HCT116 (cell line): ENCODE measurements at regions not wholly inside any gene's neighbourhood (a gene's known extent, or its start where the extent isn't known, plus 50 kb on each side); places are given as distances from the start of the nearest gene placed in this dataset.

Source experiments
- ATAC-seq: fragments of 200-7000 bp; cut with Tn5 transposase; 2 replicates; pipeline ENCODE4 v1.9.1; 2020; ENCODE audit warnings: mild to moderate bottlenecking, moderate library complexity
- BruUV-seq: library from RNA; stranded (reverse); fragments of 400-500 nt; replicated peaks from 2 replicates; lab custom pipeline; 2021; lab: Mats Ljungman, UMichigan
- CTCF ChIA-PET: fragments of 300-600 bp; sonication (Branson Sonifier 250); formaldehyde crosslinking; loops from one replicate; lab custom pipeline; 2021; ENCODE audit warnings: antibody characterized with exemption; lab: Charles Lee
- POLR2A ChIA-PET: fragments of 300-600, 350-600 bp; sonication (Branson Sonifier 250); formaldehyde crosslinking; loops from one replicate; lab custom pipeline; 2021; ENCODE audit warnings: antibody characterized with exemption; lab: Charles Lee
- RAD21 ChIA-PET, 2 experiments: fragments of 300-600 bp; sonication (Branson Sonifier 250); formaldehyde crosslinking; loops; one replicate each; lab custom pipeline; 2023; ENCODE audit warnings: low total read pairs in 2 of 2; ENCODE audit not compliant: uncharacterized antibody in 2 of 2, unreplicated experiment in 2 of 2, low non-redundant PET in 1 of 2; lab: Charles Lee
- DNase-seq: peaks from one replicate; pipeline ENCODE4 v3.0.0-alpha.2; 2010; ENCODE audit warnings: low read depth, low spot score
- H2AFZ ChIP-seq: fragments of 200-600 bp; shearing (Covaris generic), sonication (generic); 2 replicates; pipeline ENCODE4 v1.6.1; 2017; ENCODE audit warnings: low read depth, mixed run types, mixed read lengths, antibody characterized with exemption, low read length; ENCODE audit not compliant: poor library complexity, severe bottlenecking
- H3K27ac ChIP-seq: 2 replicates; pipeline ENCODE4 v1.5.1; 2012; ENCODE audit warnings: low read depth, low read length
- H3K27me3 ChIP-seq: fragments of 200-600 bp; sonication (generic); 2 replicates; pipeline ENCODE4 v1.6.1; 2016; ENCODE audit warnings: mixed run types, low read length, mixed read lengths; ENCODE audit not compliant: insufficient read depth
- H3K36me3 ChIP-seq, 2 experiments: fragments of 200-500 bp in 1 of 2; fragments of 200-600 bp in 1 of 2; sonication (Bioruptor generic) in 1 of 2; sonication (generic) in 1 of 2; 2 replicates each; pipeline versions ENCODE4 v1.5.1 to v1.6.1; 2014 to 2016; ENCODE audit warnings: low read length in 2 of 2, inconsistent platforms in 1 of 2, mixed read lengths in 1 of 2, mixed run types in 1 of 2; ENCODE audit not compliant: insufficient read depth in 2 of 2, control insufficient read depth in 1 of 2
- H3K4me1 ChIP-seq, 2 experiments: fragments of 200-600 bp in 1 of 2; sonication (generic) in 1 of 2; 2 replicates each; pipeline versions ENCODE4 v1.5.1 to v1.6.1; 2012 to 2017; ENCODE audit warnings: low read length in 2 of 2, inconsistent platforms in 1 of 2, mild to moderate bottlenecking in 1 of 2, mixed read lengths in 1 of 2, mixed run types in 1 of 2, moderate library complexity in 1 of 2; ENCODE audit not compliant: insufficient read depth in 2 of 2, control insufficient read depth in 1 of 2
- H3K4me2 ChIP-seq: fragments of 200-600 bp; sonication (generic); 2 replicates; pipeline ENCODE4 v1.6.1; 2017; ENCODE audit warnings: mixed run types, low read length, mixed read lengths
- H3K4me3 ChIP-seq, 2 experiments: fragments of 200-600 bp in 1 of 2; sonication (generic) in 1 of 2; replicated peaks in 1 of 2; 2 replicates each; pipeline ENCODE4 v1.5.1; 2011 to 2016; ENCODE audit warnings: low read length in 2 of 2, control low read depth in 1 of 2, low read depth in 1 of 2, mild to moderate bottlenecking in 1 of 2, mixed read lengths in 1 of 2, mixed run types in 1 of 2
- H3K79me2 ChIP-seq: fragments of 200-600 bp; sonication (generic); 2 replicates; pipeline ENCODE4 v1.6.1; 2017; ENCODE audit warnings: mild to moderate bottlenecking, mixed run types, low read length, moderate library complexity, mixed read lengths; ENCODE audit not compliant: insufficient read depth
- H3K9ac ChIP-seq: fragments of 200-600 bp; sonication (generic); 2 replicates; pipeline ENCODE4 v1.6.1; 2016; ENCODE audit warnings: low read length, mixed read lengths
- H3K9me2 ChIP-seq: fragments of 200-600 bp; sonication (generic), shearing (Covaris generic); 2 replicates; pipeline ENCODE4 v1.6.1; 2017; ENCODE audit warnings: mixed run types, mild to moderate bottlenecking, moderate library complexity; ENCODE audit not compliant: insufficient read depth
- H3K9me3 ChIP-seq, 2 experiments: fragments of 200-500 bp in 1 of 2; fragments of 200-600 bp in 1 of 2; sonication (Bioruptor generic) in 1 of 2; sonication (generic) in 1 of 2; 2 replicates each; pipeline ENCODE4 v1.6.1; 2014 to 2017; ENCODE audit warnings: low read length in 2 of 2, mixed read lengths in 2 of 2, inconsistent platforms in 1 of 2, low read depth in 1 of 2, mild to moderate bottlenecking in 1 of 2, mixed run types in 1 of 2, moderate library complexity in 1 of 2; ENCODE audit not compliant: control insufficient read depth in 1 of 2, insufficient read depth in 1 of 2
- H4K20me1 ChIP-seq: fragments of 200-600 bp; sonication (generic), shearing (Covaris generic); 2 replicates; pipeline ENCODE4 v1.6.1; 2017; ENCODE audit warnings: mixed run types, mild to moderate bottlenecking, moderate library complexity; ENCODE audit not compliant: insufficient read depth
- CTCF ChIP-seq, 3 experiments: fragments of 200-600 bp in 1 of 3; sonication (generic) in 1 of 3; IDR thresholded peaks in 2 of 3; conservative IDR thresholded peaks in 1 of 3; 2 replicates each; pipeline ENCODE4 v1.5.1; 2012 to 2017; ENCODE audit warnings: low read depth in 2 of 3, low read length in 2 of 3, antibody characterized with exemption in 1 of 3, borderline replicate concordance in 1 of 3, control low read depth in 1 of 3, mild to moderate bottlenecking in 1 of 3, mixed read lengths in 1 of 3, mixed run types in 1 of 3, moderate library complexity in 1 of 3; ENCODE audit not compliant: insufficient read depth in 1 of 3
- EGR1 ChIP-seq: IDR thresholded peaks from 2 replicates; pipeline ENCODE4 v1.6.1; 2012; ENCODE audit warnings: low read depth
- EZH2 ChIP-seq: fragments of 200-600 bp; sonication (generic); IDR thresholded peaks from 2 replicates; pipeline ENCODE4 v1.6.1; 2017; ENCODE audit warnings: antibody characterized with exemption, mixed run types
- MAX ChIP-seq: IDR thresholded peaks from 2 replicates; pipeline ENCODE4 v1.6.1; 2012
- POLR2A ChIP-seq: IDR thresholded peaks from 2 replicates; pipeline ENCODE4 v1.7.0; 2011; ENCODE audit warnings: borderline replicate concordance; ENCODE audit not compliant: insufficient read depth, insufficient read length; ENCODE audit errors: extremely low read depth
- POLR2AphosphoS5 ChIP-seq: IDR thresholded peaks from 2 replicates; pipeline ENCODE4 v1.6.1; 2011; ENCODE audit warnings: mild to moderate bottlenecking, low read depth, low read length, moderate library complexity
- REST ChIP-seq: IDR thresholded peaks from 2 replicates; pipeline ENCODE4 v1.6.1; 2012; ENCODE audit warnings: low read depth
- SIN3A ChIP-seq: IDR thresholded peaks from 2 replicates; pipeline ENCODE4 v1.6.1; 2012; ENCODE audit warnings: low read depth
- TCF7L2 ChIP-seq: IDR thresholded peaks from 2 replicates; pipeline ENCODE4 v1.7.0; 2011; ENCODE audit warnings: borderline replicate concordance, inconsistent platforms; ENCODE audit not compliant: insufficient read depth, insufficient read length; ENCODE audit errors: extremely low read depth
- ZBTB33 ChIP-seq: IDR thresholded peaks from 2 replicates; pipeline ENCODE4 v1.6.1; 2011; ENCODE audit warnings: mild to moderate bottlenecking, low read length, moderate library complexity; ENCODE audit not compliant: insufficient replicate concordance; ENCODE audit errors: extremely low read depth
- ZNF274 ChIP-seq: fragments of 200-500 bp; sonication (Bioruptor generic); IDR thresholded peaks from 2 replicates; pipeline ENCODE4 v1.6.1; 2014; ENCODE audit warnings: mild to moderate bottlenecking, low read depth, low read length, inconsistent platforms
- intact Hi-C: fragments of 100-400 bp; cut with micrococcal nuclease; formaldehyde crosslinking; loops from 2 replicates; pipeline ENCODE4 v1.10.0; 2022

GRCh38 chr5:167317884-167318283, 973.6 kb upstream of the WWC1 start:
- no peaks in the 10 kb centered on the region for H3K27me3 ChIP-seq
- CTCF ChIA-PET, result no interaction called here
- H3K4me3 ChIP-seq, result no peak overlapping the region
- H3K4me1 ChIP-seq, result no peaks in the 10 kb centered on the region
- H3K4me2 ChIP-seq, result no peak overlapping the region
- TF ChIP-seq ZNF274, result no peak
- TF ChIP-seq EGR1, result no peak
- no peak for TF ChIP-seq ZBTB33
- no peak for TF ChIP-seq CTCF (IDR thresholded peaks at IDR 0.05 in 2 of 3, conservative IDR thresholded peaks at IDR 0.05 in 1 of 3; ENCODE audit: borderline replicate concordance in 1 of 3, insufficient read depth in 1 of 3, low read depth in 2 of 3, low read length in 2 of 3)
- TF ChIP-seq EZH2, result no peak
- TF ChIP-seq POLR2AphosphoS5, result no peak
- no peak for TF ChIP-seq SIN3A
- TF ChIP-seq MAX, result no peak
- TF ChIP-seq REST, result no peak
- TF ChIP-seq POLR2A, result no peak
- TF ChIP-seq TCF7L2, result no peak
- no peak overlapping the region for H3K27ac ChIP-seq
- no peaks in the 10 kb centered on the region for H4K20me1 ChIP-seq
- ATAC-seq, result no peak
- no peak overlapping the region for H2AFZ ChIP-seq
- RAD21 ChIA-PET, result no interaction called here
- H3K9me3 ChIP-seq, result peaks cover 3 to 20% of the 10 kb centered on the region in 2 experiments; a peak in 2 of 4 replicates
- no peak for DNase-seq
- no peaks in the 10 kb centered on the region for H3K79me2 ChIP-seq
- BruUV-seq, result no TSS peak
- H3K9me2 ChIP-seq, result no peaks in the 10 kb centered on the region
- POLR2A ChIA-PET, result no interaction called here
- no peaks in the 10 kb centered on the region for H3K36me3 ChIP-seq
- intact Hi-C loops, result no loop called here
- H3K9ac ChIP-seq, result no peak overlapping the region
